Mesenchymal stem cell (in vitro differentiated cells and primary cell): ENCODE measurements at regions not wholly inside any gene's neighbourhood (a gene's known extent, or its start where the extent isn't known, plus 50 kb on each side); places are given as distances from the start of the nearest gene placed in this dataset.

Experiments
- DNase-seq: peaks from one replicate; pipeline ENCODE4 v3.0.0-alpha.2; 2013
- H2AFZ ChIP-seq: one replicate; pipeline ENCODE4 v1.6.1; 2013; ENCODE audit warnings: low read depth, mild to moderate bottlenecking, control low read depth, inconsistent platforms, low read length, moderate library complexity
- H2AK5ac ChIP-seq: 2 replicates; pipeline ENCODE4 v1.6.1; 2013; ENCODE audit warnings: low read length, moderate library complexity, mild to moderate bottlenecking, inconsistent platforms; ENCODE audit not compliant: severe bottlenecking
- H2BK120ac ChIP-seq: one replicate; pipeline ENCODE4 v1.6.1; 2013; ENCODE audit warnings: low read depth, mild to moderate bottlenecking, inconsistent platforms, low read length, moderate library complexity
- H2BK12ac ChIP-seq, 2 experiments: one replicate each; pipeline ENCODE4 v1.6.1; 2013; ENCODE audit warnings: inconsistent platforms in 2 of 2, low read length in 2 of 2, mild to moderate bottlenecking in 2 of 2, moderate library complexity in 2 of 2, control low read depth in 1 of 2
- H2BK15ac ChIP-seq: one replicate; pipeline ENCODE4 v1.6.1; 2013; ENCODE audit warnings: mild to moderate bottlenecking, low read depth, inconsistent platforms; ENCODE audit not compliant: poor library complexity, severe bottlenecking
- H2BK5ac ChIP-seq: 2 replicates; pipeline ENCODE4 v1.6.1; 2013; ENCODE audit warnings: low read depth, mild to moderate bottlenecking, low read length, control low read depth, inconsistent platforms; ENCODE audit not compliant: poor library complexity, severe bottlenecking
- H3K14ac ChIP-seq, 2 experiments: one replicate each; pipeline ENCODE4 v1.6.1; 2013; ENCODE audit warnings: inconsistent platforms in 2 of 2, low read length in 2 of 2, control low read depth in 1 of 2, mild to moderate bottlenecking in 1 of 2, moderate library complexity in 1 of 2
- H3K18ac ChIP-seq, 2 experiments: one replicate each; pipeline ENCODE4 v1.6.1; 2013; ENCODE audit warnings: inconsistent platforms in 2 of 2, low read length in 2 of 2, control low read depth in 1 of 2, low read depth in 1 of 2, mild to moderate bottlenecking in 1 of 2
- H3K23ac ChIP-seq, 2 experiments: one replicate each; pipeline ENCODE4 v1.6.1; 2013; ENCODE audit warnings: inconsistent platforms in 2 of 2, low read length in 2 of 2, mild to moderate bottlenecking in 2 of 2, moderate library complexity in 2 of 2, control low read depth in 1 of 2
- H3K27ac ChIP-seq: 2 replicates; pipeline ENCODE4 v1.5.1; 2013; ENCODE audit warnings: mild to moderate bottlenecking, moderate library complexity, low read length, control low read depth, inconsistent platforms; ENCODE audit not compliant: poor library complexity, severe bottlenecking
- H3K27me3 ChIP-seq, 2 experiments: 2 replicates each; pipeline versions ENCODE4 v1.6.1 to v1.7.0; 2013; ENCODE audit warnings: low read length in 2 of 2, mild to moderate bottlenecking in 2 of 2, moderate library complexity in 2 of 2, control low read depth in 1 of 2, inconsistent platforms in 1 of 2; ENCODE audit not compliant: control insufficient read depth in 1 of 2, insufficient read depth in 1 of 2
- H3K36me3 ChIP-seq, 2 experiments: 2 replicates each; pipeline versions ENCODE4 v1.6.1 to v1.7.0; 2013; ENCODE audit warnings: low read length in 2 of 2, control low read depth in 1 of 2, inconsistent platforms in 1 of 2, low read depth in 1 of 2, mild to moderate bottlenecking in 1 of 2; ENCODE audit not compliant: insufficient read depth in 2 of 2, control insufficient read depth in 1 of 2
- H3K4ac ChIP-seq, 2 experiments: one replicate each; pipeline ENCODE4 v1.6.1; 2013; ENCODE audit warnings: inconsistent platforms in 2 of 2, low read length in 2 of 2, mild to moderate bottlenecking in 2 of 2, moderate library complexity in 2 of 2, control low read depth in 1 of 2, low read depth in 1 of 2
- H3K4me1 ChIP-seq: 2 replicates; pipeline ENCODE4 v1.6.1; 2013; ENCODE audit warnings: low read depth, low read length, control low read depth; ENCODE audit not compliant: control insufficient read depth, insufficient read depth
- H3K4me2 ChIP-seq: 2 replicates; pipeline ENCODE4 v1.6.1; 2013; ENCODE audit warnings: low read length, mild to moderate bottlenecking, inconsistent platforms; ENCODE audit not compliant: poor library complexity, severe bottlenecking
- H3K4me3 ChIP-seq, 2 experiments: 2 replicates each; pipeline versions ENCODE4 v1.5.1 to v1.7.0; 2013; ENCODE audit warnings: low read length in 2 of 2, mild to moderate bottlenecking in 2 of 2, control low read depth in 1 of 2, low read depth in 1 of 2; ENCODE audit not compliant: insufficient read depth in 1 of 2
- H3K79me1 ChIP-seq: replicated peaks from 2 replicates; pipeline ENCODE4 v1.6.1; 2013; ENCODE audit warnings: mild to moderate bottlenecking, control low read depth, low read length, inconsistent platforms; ENCODE audit not compliant: poor library complexity, severe bottlenecking
- H3K9ac ChIP-seq: 2 replicates; pipeline ENCODE4 v1.7.0; 2013; ENCODE audit warnings: mild to moderate bottlenecking, low read length, moderate library complexity
- H3K9me3 ChIP-seq: 2 replicates; pipeline ENCODE4 v1.7.0; 2013; ENCODE audit warnings: mild to moderate bottlenecking, low read length; ENCODE audit not compliant: control insufficient read depth
- H4K8ac ChIP-seq: one replicate; pipeline ENCODE4 v1.6.1; 2013; ENCODE audit warnings: inconsistent platforms, mild to moderate bottlenecking, low read length, moderate library complexity
- H4K91ac ChIP-seq: one replicate; pipeline ENCODE4 v1.6.1; 2013; ENCODE audit warnings: mild to moderate bottlenecking, low read length, inconsistent platforms
- WGBS: methylation state at CpG from one replicate; pipeline ENCODE4 v1.1.7; 2013; ENCODE audit warnings: mixed read lengths; 5-methylcytosine and 5-hydroxymethylcytosine counted together

- Histone ChIP-seq H3K4me2 (no peak overlapping the region), H3K4ac (no peak overlapping the region)
- WGBS: 58% methylated on average over 2 of the region's 4 CpGs
Observed at GRCh38 chr2:217035967-217036366, 176.1 kb upstream of the TNP1 start.

DNA sequence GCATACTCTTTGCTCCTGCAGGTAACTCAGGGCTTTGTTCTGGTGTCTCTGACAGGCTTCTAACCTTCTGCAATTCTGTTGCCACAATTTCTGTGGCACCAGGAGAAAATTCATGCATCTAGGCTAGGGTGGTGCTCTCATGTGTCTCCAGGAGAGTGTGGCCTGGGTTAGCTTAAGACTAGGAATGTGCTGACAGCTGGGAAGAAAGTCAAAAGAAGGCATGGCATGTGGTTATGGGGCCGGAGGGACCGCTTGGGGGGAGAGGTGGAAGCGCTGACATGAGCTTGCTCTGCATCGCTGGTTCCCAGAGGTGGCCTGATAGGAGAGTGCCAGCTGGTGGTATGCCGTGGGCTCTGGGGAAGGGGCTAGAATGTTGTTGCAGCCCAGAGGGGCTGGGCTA is 173.3 kb upstream of the TNP1 start:
- Histone ChIP-seq H4K91ac (no peak overlapping the region), H2BK120ac (no peak overlapping the region), H3K9me3 (no peaks in the 10 kb centered on the region), H2BK12ac (no peak overlapping the region), H3K4me3 (no peak overlapping the region), H2BK15ac (no peak overlapping the region), H3K23ac (no peak overlapping the region), H3K14ac (no peak overlapping the region), H3K4ac (no peak overlapping the region), H3K36me3 (no peaks in the 10 kb centered on the region), H2AK5ac (no peak overlapping the region), H3K4me1 (peaks cover 8% of the 10 kb centered on the region), H4K8ac (no peak overlapping the region), H2BK5ac (no peak overlapping the region), H3K27me3 (peaks cover 11 to 24% of the 10 kb centered on the region in 2 experiments), H3K9ac (no peak overlapping the region), H2AFZ (no peak overlapping the region), H3K79me1 (no peaks in the 10 kb centered on the region), H3K27ac (no peak overlapping the region), H3K18ac (no peak overlapping the region), H3K4me2 (no peak overlapping the region)
- WGBS: 92% methylated on average over 5 of the region's 5 CpGs
- no peak for DNase-seq

More at GRCh38 chr2:217035967-217036366, 176.1 kb upstream of the TNP1 start:
- Histone ChIP-seq H2BK5ac (no peak overlapping the region), H3K9ac (no peak overlapping the region), H3K27me3 (peaks cover 3 to 10% of the 10 kb centered on the region in 2 experiments), H3K27ac (no peak overlapping the region), H2BK120ac (no peak overlapping the region), H2AFZ (no peak overlapping the region), H2AK5ac (no peak overlapping the region), H2BK15ac (no peak overlapping the region), H2BK12ac (no peak overlapping the region), H3K9me3 (no peaks in the 10 kb centered on the region), H4K8ac (no peak overlapping the region), H4K91ac (no peak overlapping the region), H3K4me1 (peaks cover 8% of the 10 kb centered on the region), H3K23ac (no peak overlapping the region), H3K36me3 (no peaks in the 10 kb centered on the region), H3K79me1 (no peaks in the 10 kb centered on the region), H3K18ac (no peak overlapping the region), H3K4me3 (no peak overlapping the region), H3K14ac (no peak overlapping the region)
- DNase-seq: no peak

DNA sequence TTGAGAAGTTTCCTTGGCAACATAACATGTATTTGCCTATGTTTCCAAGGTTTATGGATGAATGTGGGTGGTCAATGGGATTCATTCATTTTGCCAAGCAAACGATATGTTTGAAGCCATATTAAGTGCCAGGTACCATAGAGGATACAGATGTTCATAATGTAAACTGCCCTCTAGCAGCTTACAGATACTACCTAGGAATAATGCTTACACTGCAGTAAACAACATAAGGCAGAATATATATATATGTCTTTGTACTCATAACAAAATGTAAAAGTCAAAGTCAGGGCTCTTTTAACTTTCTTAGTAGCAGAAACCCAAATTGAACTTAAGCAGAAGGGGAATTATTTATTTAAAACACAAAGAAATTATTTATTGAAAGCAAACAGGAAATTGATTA is 171.6 kb upstream of the TNP1 start:
- H2AK5ac ChIP-seq: no peak overlapping the region
- no peaks in the 10 kb centered on the region for H3K36me3 ChIP-seq
- H3K4me2 ChIP-seq: no peak overlapping the region
- H3K14ac ChIP-seq: no peak overlapping the region
- no peak overlapping the region for H3K4ac ChIP-seq
- 50% methylated on average over 1 of the region's 1 CpG for WGBS
- peaks cover 4% of the 10 kb centered on the region for H3K9me3 ChIP-seq
- no peak overlapping the region for H4K8ac ChIP-seq
- H4K91ac ChIP-seq: no peak overlapping the region
- H2BK12ac ChIP-seq: no peak overlapping the region
- no peak overlapping the region for H2BK5ac ChIP-seq
- H3K23ac ChIP-seq: no peak overlapping the region
- no peaks in the 10 kb centered on the region for H3K79me1 ChIP-seq
- no peak overlapping the region for H2BK15ac ChIP-seq
- DNase-seq: no peak
- peaks cover 8% of the 10 kb centered on the region for H3K4me1 ChIP-seq
- H3K27ac ChIP-seq: no peak overlapping the region
- H2AFZ ChIP-seq: no peak overlapping the region
- no peak overlapping the region for H3K18ac ChIP-seq
- H3K4me3 ChIP-seq: no peak overlapping the region
- H2BK120ac ChIP-seq: no peak overlapping the region
- H3K9ac ChIP-seq: no peak overlapping the region
- peaks cover 11 to 24% of the 10 kb centered on the region in 2 experiments for H3K27me3 ChIP-seq

DNA sequence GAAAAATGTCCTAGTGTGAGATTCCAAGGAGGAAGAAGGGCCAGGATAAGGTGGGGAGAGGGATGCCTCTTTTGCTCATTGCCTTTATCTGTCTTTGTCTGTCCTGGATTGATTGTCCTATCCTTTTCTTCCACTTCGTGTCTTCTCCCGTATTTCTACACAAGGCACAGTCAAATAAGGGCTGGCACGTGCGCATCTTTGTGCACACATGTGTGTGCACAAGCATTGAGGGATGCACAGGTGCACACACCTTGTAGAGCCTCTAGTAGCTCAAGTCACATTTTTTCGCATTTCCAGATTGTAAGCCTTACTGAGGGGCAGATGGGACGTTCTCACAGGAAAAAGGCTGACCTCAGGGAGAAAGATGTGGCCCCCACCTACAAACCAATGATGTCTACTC is 170.2 kb upstream of the TNP1 start:
- Histone ChIP-seq H2AK5ac (no peak overlapping the region), H2BK15ac (no peak overlapping the region), H2AFZ (no peak overlapping the region), H2BK5ac (no peak overlapping the region), H2BK12ac (no peak overlapping the region), H3K36me3 (no peaks in the 10 kb centered on the region), H3K4me1 (peaks cover 4% of the 10 kb centered on the region), H2BK120ac (no peak overlapping the region), H3K27ac (no peak overlapping the region), H3K9me3 (peaks cover 4% of the 10 kb centered on the region), H3K4ac (no peak overlapping the region), H3K14ac (no peak overlapping the region), H3K23ac (no peak overlapping the region), H3K18ac (no peak overlapping the region), H4K91ac (no peak overlapping the region), H3K4me2 (no peak overlapping the region), H3K9ac (no peak overlapping the region), H3K27me3 (peaks cover 11 to 24% of the 10 kb centered on the region in 2 experiments), H4K8ac (no peak overlapping the region), H3K79me1 (no peaks in the 10 kb centered on the region), H3K4me3 (no peak overlapping the region)
- 93% methylated on average over 6 of the region's 6 CpGs for WGBS
- no peak for DNase-seq
